Endothelial cell of umbilical vein (primary cell): ENCODE measurements at regions not wholly inside any gene's neighbourhood (a gene's known extent, or its start where the extent isn't known, plus 50 kb on each side); places are given as distances from the start of the nearest gene placed in this dataset.

Experiments
- EZH2 ChIP-seq: IDR thresholded peaks from 2 replicates; pipeline ENCODE4 v1.6.1; 2012; ENCODE audit warnings: borderline replicate concordance, low read depth, mild to moderate bottlenecking, moderate library complexity, low read length, inconsistent platforms; ENCODE audit not compliant: severe bottlenecking
- FOS ChIP-seq: IDR thresholded peaks from 2 replicates; pipeline ENCODE4 v1.6.1; 2011; ENCODE audit warnings: mild to moderate bottlenecking, low read length, moderate library complexity, borderline replicate concordance; ENCODE audit not compliant: insufficient read depth
- JUN ChIP-seq: IDR thresholded peaks from 2 replicates; pipeline ENCODE4 v1.6.1; 2011; ENCODE audit warnings: borderline replicate concordance, low read depth; ENCODE audit not compliant: insufficient read length, insufficient read depth
- POLR2A ChIP-seq: IDR thresholded peaks from 2 replicates; pipeline ENCODE4 v1.6.1; 2012; ENCODE audit warnings: low read depth, mild to moderate bottlenecking, control low read depth, low read length
- POLR2AphosphoS5 ChIP-seq: IDR thresholded peaks from 2 replicates; pipeline ENCODE4 v1.6.1; 2012; ENCODE audit warnings: low read depth, mild to moderate bottlenecking, control low read depth, low read length, moderate library complexity; ENCODE audit not compliant: insufficient read depth
- TF ChIP-seq, protein P1 (sequence below), 2 donors: IDR thresholded peaks; 1 replicate in 1 of 2; 2 replicates in 1 of 2; pipeline ENCODE4 v1.5.1; 2011; ENCODE audit warnings: low read length in 2 of 2, mild to moderate bottlenecking in 2 of 2, moderate library complexity in 2 of 2, control low read depth in 1 of 2, inconsistent platforms in 1 of 2, low read depth in 1 of 2; ENCODE audit not compliant: insufficient read depth in 1 of 2; ENCODE audit errors: extremely low read depth in 1 of 2

DNA sequence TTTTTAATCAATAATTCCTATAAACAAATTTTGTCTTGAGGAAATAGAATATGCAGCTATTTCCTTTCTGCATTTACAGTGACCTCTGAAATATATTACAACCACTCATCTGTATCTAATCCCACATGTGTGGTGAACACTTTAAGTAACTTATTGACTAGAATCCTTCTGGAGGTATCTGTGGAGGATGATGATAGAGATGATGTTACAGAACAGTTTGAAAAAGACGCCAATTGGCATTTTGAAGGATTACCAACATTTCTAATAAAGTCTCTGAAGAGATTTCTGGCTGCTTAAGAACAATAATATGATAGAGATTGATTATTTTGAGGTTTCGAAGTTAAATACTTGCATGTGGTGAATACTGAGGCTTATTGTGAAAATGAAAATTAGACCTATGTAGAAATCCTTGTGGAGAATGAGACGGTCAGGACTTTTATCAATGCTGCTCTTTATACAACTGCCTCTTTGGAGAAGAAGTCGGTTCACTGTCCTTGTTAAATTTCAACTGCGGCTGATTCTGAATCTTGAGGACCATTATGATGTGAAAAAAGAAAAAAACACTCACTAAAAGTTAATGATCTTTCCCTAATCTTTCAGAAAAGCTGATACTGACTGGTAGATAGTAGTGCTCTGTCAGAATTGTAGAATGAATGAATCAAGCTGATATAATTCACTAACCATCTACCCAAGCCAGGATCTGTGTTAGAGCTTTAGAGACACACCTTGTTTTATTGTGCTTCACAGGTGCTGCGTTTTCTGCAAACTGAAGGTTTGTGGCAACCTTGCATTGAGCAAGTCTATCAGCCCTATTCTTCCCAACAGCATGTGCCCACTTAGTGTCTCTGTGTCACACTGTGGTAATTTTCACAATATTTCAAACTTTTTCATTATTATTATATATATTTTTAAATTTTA is 204.7 kb downstream of the SPRY1 start:
- TF ChIP-seq EZH2 = no peak
- TF ChIP-seq, protein P1, sequence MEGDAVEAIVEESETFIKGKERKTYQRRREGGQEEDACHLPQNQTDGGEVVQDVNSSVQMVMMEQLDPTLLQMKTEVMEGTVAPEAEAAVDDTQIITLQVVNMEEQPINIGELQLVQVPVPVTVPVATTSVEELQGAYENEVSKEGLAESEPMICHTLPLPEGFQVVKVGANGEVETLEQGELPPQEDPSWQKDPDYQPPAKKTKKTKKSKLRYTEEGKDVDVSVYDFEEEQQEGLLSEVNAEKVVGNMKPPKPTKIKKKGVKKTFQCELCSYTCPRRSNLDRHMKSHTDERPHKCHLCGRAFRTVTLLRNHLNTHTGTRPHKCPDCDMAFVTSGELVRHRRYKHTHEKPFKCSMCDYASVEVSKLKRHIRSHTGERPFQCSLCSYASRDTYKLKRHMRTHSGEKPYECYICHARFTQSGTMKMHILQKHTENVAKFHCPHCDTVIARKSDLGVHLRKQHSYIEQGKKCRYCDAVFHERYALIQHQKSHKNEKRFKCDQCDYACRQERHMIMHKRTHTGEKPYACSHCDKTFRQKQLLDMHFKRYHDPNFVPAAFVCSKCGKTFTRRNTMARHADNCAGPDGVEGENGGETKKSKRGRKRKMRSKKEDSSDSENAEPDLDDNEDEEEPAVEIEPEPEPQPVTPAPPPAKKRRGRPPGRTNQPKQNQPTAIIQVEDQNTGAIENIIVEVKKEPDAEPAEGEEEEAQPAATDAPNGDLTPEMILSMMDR (IDR thresholded peaks at IDR 0.05; ENCODE audit: extremely low read depth in 1 of 2, insufficient read depth in 1 of 2, low read depth in 1 of 2, low read length in 2 of 2) = no peak
- TF ChIP-seq POLR2A = no peak
- no peak for TF ChIP-seq POLR2AphosphoS5
- no peak for TF ChIP-seq FOS
- no peak for TF ChIP-seq JUN
